IPS-NIHi7 (cell line): ENCODE measurements at regions not wholly inside any gene's neighbourhood (a gene's known extent, or its start where the extent isn't known, plus 50 kb on each side); places are given as distances from the start of the nearest gene placed in this dataset.
A peak's percentile ranks its signal among the peaks of the same experiment; 100 is the strongest.

Experiments
- DNase-seq: peaks from one replicate; pipeline ENCODE4 v3.0.0; 2012; ENCODE audit warnings: mixed read lengths; ENCODE audit errors: extremely low spot score

DNA sequence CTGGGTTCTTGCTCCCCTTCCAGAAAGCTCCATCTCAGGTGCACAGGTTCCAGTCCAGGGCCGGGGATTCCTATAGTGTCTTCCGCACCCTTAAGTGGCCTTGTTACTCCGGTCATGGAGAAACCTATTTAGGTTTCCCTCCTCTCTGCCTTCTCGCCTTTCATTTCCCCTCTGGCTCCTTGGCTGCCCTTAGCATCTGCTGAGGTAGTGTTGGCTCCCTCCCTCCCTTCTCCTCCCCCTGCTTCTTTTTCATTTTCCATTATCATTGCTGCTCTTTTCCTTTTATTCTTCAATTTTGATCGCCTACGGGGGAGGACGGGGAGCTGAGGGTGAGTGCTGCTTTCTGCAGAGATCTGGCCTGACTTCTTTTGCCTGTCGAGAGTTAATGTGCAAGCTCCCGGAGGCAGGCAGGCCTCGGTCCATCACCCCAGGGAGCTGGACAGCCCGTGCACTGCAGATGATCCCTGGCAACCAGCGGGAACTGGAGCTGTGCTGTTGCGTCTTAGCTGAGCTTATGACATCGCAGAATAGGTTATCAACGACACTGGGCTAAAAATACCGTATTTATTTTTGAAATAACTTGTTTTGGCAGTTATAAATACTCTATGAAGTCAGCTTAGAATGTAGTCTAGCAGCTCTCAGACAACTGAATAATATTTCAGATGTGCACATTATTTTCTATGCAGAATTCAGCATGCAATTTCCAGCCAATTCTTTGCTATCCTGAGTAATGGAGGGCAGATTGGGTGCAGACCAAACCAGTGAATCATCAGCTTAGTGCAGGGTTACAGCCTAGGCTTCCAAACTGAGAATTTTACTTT is 141.9 kb downstream of the SLC4A3 start:
- no peak for DNase-seq

- DNase-seq = no peak
Observed at GRCh38 chr2:219772103-219772635, 144.7 kb downstream of the SLC4A3 start.

DNA sequence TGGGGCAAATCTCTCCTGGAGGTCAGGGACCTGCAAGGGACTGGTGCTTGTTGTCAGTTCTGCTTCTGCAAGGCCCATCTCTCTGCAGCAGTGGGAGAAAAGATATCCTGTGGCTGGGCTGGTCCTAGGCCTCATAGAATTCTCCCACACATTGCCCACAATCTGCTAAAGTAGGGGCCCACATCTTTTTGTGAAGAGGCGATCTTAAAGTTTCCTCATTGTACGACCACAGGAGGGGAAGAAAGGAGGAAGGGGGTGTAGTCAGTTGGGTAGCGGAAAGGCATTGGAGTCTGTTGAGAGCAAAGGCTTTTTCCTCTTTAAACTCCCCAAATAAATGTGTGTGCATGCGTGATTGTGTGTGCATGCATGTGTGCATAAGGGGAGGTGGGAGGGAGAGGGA is 145.3 kb downstream of the SLC4A3 start:
- DNase-seq = no peak

GRCh38 chr2:219775506-219775905 is 148.1 kb downstream of the SLC4A3 start:
- DNase-seq = no peak

DNA sequence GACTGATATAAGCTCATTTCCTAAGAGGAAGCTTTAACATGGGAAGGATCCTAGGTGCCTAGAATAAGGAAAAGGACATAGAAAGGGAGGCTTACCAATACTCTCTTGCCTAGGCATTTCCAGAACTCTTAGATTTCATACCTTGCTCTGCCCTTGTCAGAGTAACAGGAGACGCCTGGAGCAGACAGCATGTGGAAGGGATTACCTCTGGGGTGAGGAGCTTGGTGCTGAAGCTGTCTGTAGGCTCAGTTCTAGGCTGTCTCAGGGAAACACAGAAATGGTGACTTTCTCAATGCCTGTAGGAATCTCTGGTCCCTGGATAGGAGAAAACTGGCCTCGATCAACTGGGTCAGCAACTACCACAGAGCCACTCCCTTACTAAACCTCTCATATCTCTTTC is 150.0 kb downstream of the SLC4A3 start:
- DNase-seq = peak; percentile 14

- no peak for DNase-seq
Observed at GRCh38 chr2:219778189-219778588, 150.8 kb downstream of the SLC4A3 start.

DNA sequence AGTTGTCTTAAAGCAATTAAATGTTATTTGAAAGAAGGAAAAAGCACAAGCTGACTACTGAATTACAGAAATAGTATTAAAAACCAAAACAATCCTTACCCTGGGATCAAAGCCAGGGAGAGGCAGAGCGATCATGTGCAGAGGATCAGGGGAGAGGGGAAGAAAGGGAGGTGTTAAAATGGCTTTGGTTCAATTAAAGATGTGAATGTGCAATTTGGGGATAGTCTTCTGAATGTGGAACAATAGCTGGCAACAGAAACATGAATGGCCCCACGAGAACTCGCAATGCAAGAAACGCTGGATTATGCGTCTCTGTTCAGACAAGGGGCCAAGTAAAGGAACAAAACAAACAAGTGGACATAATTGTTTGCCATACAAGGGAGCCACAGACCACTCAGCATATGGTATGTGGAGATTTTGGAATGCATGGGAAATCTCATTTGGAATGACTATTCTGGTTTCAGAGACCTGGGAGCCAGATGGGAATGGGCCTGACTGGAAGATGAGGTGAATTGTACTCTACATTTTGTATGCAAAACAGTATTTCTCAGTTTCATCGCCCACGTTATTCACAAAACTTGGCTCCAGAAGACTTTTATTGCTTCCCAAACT is 155.4 kb downstream of the SLC4A3 start:
- no peak for DNase-seq

GRCh38 chr2:219783359-219783975 is 156.0 kb downstream of the SLC4A3 start:
- no peak for DNase-seq

- DNase-seq = no peak
Observed at GRCh38 chr2:219784178-219784577, 156.7 kb downstream of the SLC4A3 start.

DNA sequence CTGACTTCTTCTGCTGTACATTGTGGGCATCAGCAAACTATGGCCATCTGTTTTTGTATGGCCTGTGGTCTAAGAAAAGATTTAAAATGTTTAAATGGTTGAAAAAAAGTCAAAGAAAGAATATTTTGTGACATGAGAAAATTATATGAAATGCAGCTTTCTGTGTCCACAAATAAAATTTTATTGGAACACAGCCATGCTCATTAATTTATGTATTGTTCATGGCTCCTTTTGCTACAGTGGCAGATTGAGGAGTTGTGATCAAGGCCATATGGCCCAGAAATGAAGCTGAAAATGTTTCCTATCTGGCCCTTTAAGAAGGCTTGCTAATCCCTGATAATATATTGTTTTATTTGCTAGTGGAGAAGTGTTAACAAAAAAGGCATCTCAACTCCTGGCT is 162.0 kb downstream of the SLC4A3 start:
- no peak for DNase-seq

GRCh38 chr2:219792446-219792845 is 165.0 kb downstream of the SLC4A3 start:
- DNase-seq = no peak

GRCh38 chr2:219798430-219798829 is 171.0 kb downstream of the SLC4A3 start:
- no peak for DNase-seq

DNA sequence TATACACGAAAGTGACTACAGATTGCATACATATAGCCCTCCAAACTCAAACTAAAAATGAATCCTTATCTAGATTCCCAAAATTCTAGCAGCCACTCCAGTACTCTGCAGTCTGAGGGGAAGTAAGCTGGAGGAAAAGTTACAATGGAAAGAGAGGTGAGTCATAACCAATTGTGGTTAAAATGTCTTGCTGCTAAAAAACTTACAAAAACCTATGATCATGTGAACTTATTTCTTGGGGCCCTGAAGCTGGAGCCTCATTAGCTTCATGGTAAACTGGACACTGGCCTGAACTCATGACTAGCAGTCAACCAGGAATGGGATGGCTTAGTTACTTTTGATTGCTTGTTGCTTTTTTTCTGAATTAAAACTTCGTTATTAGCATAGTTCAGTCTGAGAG is 175.9 kb downstream of the SLC4A3 start:
- no peak for DNase-seq

- DNase-seq = no peak
Observed at GRCh38 chr2:219810895-219811294, 183.5 kb downstream of the SLC4A3 start.

GRCh38 chr2:219812672-219813071 is 185.2 kb downstream of the SLC4A3 start:
- no peak for DNase-seq

DNA sequence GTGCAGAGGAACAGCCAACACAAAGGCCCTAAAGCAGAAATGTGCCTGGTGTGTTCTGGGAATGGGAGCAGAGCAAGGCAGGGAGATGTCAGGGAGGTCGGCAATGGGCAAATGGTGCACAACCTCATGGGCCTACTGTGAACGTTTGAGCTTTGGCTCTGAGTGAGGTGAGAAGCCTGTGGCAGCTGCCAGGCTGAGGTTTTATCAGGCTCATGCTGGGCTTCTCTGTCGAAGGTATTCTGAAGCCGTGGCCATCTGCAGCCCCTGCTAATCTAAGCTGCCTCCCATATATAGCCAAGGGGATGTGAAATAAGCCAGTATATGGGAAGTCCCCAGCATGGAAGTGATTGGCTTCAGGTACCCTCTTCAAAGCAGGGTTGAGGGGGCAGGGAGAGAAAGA is 193.3 kb downstream of the SLC4A3 start:
- no peak for DNase-seq

DNA sequence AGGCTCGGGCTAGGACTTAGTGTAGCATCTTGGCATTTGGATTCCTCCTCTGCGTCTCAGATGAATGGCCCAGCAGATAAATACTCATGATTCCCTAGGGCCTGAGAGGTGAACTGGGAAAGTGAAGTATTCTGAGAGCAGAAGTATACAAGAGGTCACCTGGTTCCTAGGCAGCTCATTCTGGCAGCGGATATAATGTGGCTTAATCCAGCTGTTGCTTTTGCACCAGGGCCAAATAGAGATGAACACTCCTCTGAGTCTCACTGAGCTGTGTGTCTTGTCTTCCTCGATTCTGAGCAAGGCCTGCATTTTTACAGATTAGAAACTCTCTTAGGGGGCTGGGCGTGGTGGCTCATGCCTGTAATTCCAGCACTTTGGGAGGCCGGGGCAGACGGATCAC is 196.1 kb downstream of the SLC4A3 start:
- DNase-seq = no peak

DNA sequence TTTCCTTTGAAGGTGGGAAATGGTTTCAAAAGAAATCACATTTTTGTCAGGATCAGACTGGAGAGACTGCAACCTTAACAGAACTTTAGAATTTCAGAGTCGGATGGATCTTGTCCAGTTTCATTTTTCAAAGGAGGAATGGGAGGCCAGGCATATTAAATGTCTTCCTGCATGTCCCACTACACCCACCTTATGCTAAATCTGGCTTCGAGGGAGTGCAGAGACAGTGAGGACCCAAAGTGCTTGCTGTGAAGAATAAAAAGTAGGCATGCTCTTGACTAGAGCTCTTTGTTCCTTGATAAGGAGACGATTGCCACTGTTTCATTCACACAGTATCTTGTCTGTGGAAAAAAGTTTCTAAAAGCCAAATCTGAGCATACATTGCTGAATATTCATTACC is 197.6 kb downstream of the SLC4A3 start:
- DNase-seq = no peak

- DNase-seq = no peak
Observed at GRCh38 chr2:219828127-219828526, 200.7 kb downstream of the SLC4A3 start.

DNA sequence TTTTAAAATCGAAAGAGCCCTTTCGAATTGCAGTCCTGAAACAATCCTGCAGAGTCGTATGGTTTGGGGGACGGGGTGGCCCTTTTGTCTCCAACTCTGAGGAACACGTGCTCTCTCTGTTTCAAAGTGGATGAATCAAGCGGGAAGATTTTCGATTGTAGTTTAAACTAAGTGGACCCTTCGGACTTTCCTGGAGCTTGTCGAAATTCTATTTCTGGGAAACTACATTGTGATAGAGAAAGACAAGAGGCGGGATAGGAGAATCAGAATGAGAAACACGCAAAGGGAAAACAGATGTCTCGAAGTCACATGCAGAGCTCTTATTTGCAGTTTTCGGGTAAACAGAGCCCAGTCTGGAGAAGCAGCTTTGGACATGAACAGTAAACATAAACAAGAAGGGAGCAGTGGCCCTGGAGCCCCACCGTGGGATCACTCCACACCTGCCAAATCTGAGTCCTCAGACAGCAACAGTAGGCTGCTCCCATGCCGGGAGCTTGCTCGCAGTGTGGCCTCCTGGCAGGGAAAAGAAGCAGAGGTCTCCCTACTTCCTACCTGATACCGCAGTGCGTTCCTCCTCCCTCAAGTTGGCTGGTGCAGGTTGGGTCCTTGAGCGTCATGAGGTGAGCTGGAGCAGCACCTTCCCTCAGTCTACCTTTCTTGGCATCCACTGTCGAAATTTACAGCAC is 202.4 kb downstream of the SLC4A3 start:
- DNase-seq = no peak

GRCh38 chr2:219830353-219830738 is 202.9 kb downstream of the SLC4A3 start:
- no peak for DNase-seq

- no peak for DNase-seq
Observed at GRCh38 chr2:219831957-219832356, 204.5 kb downstream of the SLC4A3 start.
